Mammary epithelial cell (primary cell): ENCODE measurements at regions not wholly inside any gene's neighbourhood (a gene's known extent, or its start where the extent isn't known, plus 50 kb on each side); places are given as distances from the start of the nearest gene placed in this dataset.
A peak's percentile ranks its signal among the peaks of the same experiment; 100 is the strongest.

Experiments
- EZH2 ChIP-seq: IDR thresholded peaks from 2 replicates; pipeline ENCODE4 v1.6.1; 2012; ENCODE audit warnings: low read length, inconsistent platforms, borderline replicate concordance
- TF ChIP-seq, protein P1 (sequence below), 2 donors: IDR thresholded peaks in 1 of 2; conservative IDR thresholded peaks in 1 of 2; 2 replicates each; pipeline ENCODE4 v1.5.1; 2011 to 2012; ENCODE audit warnings: inconsistent platforms in 2 of 2, low read length in 2 of 2, mild to moderate bottlenecking in 2 of 2, control low read depth in 1 of 2, low read depth in 1 of 2; ENCODE audit not compliant: insufficient read depth in 1 of 2; ENCODE audit errors: extremely low read depth in 1 of 2

DNA sequence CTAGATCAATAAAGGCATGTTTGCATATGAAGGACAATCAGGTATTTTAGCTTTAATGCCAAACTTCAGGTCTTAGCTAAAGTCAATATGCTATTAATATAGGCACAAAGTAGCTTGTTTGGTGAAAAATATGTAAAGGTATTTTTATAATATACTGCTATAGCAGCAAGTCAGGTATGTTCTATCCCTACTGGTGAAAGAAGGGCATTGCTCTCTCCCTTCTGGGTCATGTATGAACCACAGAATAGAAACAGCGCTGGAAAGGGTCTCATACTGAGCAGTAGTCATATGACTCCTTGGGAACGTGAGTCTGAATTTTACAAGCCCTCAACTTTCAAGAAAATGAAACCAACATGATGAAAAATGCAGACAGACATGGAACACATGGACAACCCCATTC is 314.6 kb downstream of the GRIN2B start:
- TF ChIP-seq, protein P1, sequence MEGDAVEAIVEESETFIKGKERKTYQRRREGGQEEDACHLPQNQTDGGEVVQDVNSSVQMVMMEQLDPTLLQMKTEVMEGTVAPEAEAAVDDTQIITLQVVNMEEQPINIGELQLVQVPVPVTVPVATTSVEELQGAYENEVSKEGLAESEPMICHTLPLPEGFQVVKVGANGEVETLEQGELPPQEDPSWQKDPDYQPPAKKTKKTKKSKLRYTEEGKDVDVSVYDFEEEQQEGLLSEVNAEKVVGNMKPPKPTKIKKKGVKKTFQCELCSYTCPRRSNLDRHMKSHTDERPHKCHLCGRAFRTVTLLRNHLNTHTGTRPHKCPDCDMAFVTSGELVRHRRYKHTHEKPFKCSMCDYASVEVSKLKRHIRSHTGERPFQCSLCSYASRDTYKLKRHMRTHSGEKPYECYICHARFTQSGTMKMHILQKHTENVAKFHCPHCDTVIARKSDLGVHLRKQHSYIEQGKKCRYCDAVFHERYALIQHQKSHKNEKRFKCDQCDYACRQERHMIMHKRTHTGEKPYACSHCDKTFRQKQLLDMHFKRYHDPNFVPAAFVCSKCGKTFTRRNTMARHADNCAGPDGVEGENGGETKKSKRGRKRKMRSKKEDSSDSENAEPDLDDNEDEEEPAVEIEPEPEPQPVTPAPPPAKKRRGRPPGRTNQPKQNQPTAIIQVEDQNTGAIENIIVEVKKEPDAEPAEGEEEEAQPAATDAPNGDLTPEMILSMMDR (conservative IDR thresholded peaks at IDR 0.05 in 1 of 2, IDR thresholded peaks at IDR 0.05 in 1 of 2; ENCODE audit: extremely low read depth in 1 of 2, insufficient read depth in 1 of 2, low read depth in 1 of 2, low read length in 2 of 2) = peak; percentile 19 to 41
- TF ChIP-seq EZH2 = no peak
